ENCODE measurements at regions not wholly inside any gene's neighbourhood (a gene's known extent, or its start where the extent isn't known, plus 50 kb on each side); places are given as distances from the start of the nearest gene placed in this dataset.

GRCh38 chr6:10465629-10466499, 51.0 kb upstream of the TFAP2A start:
- TF ChIP-seq CTCF (IDR thresholded peaks at IDR 0.05; ENCODE audit: insufficient read depth, low read length): peak; percentile 54
- peak; percentile 41 for DNase-seq (ENCODE audit: low read depth)
- H3K4me3 ChIP-seq (ENCODE audit: low read depth, low read length): no peak overlapping the region
